Colonic mucosa (tissue), 4 donors: ENCODE measurements at regions not wholly inside any gene's neighbourhood (a gene's known extent, or its start where the extent isn't known, plus 50 kb on each side); places are given as distances from the start of the nearest gene placed in this dataset.

Experiments
- DNase-seq: peaks from one replicate; pipeline ENCODE4 v3.0.0-alpha.2; 2020
- H3K27ac ChIP-seq: fragments of 200-600 bp; one replicate; pipeline ENCODE4 v1.8.0; 2021
- H3K27me3 ChIP-seq: fragments of 200-600 bp; one replicate; pipeline ENCODE4 v1.8.0; 2021
- H3K36me3 ChIP-seq: fragments of 200-600 bp; one replicate; pipeline ENCODE4 v1.8.0; 2021
- H3K4me1 ChIP-seq: fragments of 200-600 bp; one replicate; pipeline ENCODE4 v1.8.0; 2021; ENCODE audit warnings: mild to moderate bottlenecking
- H3K4me3 ChIP-seq: fragments of 200-600 bp; one replicate; pipeline ENCODE4 v1.8.0; 2021
- H3K9ac ChIP-seq, 2 donors: one replicate each; pipeline ENCODE4 v1.7.0; 2013; ENCODE audit warnings: control low read depth in 2 of 2, low read depth in 2 of 2, low read length in 2 of 2
- H3K9me3 ChIP-seq: fragments of 200-600 bp; one replicate; pipeline ENCODE4 v1.8.0; 2021
- intact Hi-C: fragments of 100-400 bp; cut with DNase I; formaldehyde crosslinking; loops from one replicate; pipeline ENCODE4 v1.14.1; 2022
- TF ChIP-seq, protein P1 (sequence below): fragments of 200-600 bp; IDR thresholded peaks from one replicate; pipeline ENCODE4 v1.8.0; 2022; ENCODE audit warnings: antibody characterized with exemption, mild to moderate bottlenecking
- donor health status: healthy.
- donor health status: DM: no; HTN: no; CAD: no.
- donor health status: DM: no; HTN: no; CAD: no.

DNA sequence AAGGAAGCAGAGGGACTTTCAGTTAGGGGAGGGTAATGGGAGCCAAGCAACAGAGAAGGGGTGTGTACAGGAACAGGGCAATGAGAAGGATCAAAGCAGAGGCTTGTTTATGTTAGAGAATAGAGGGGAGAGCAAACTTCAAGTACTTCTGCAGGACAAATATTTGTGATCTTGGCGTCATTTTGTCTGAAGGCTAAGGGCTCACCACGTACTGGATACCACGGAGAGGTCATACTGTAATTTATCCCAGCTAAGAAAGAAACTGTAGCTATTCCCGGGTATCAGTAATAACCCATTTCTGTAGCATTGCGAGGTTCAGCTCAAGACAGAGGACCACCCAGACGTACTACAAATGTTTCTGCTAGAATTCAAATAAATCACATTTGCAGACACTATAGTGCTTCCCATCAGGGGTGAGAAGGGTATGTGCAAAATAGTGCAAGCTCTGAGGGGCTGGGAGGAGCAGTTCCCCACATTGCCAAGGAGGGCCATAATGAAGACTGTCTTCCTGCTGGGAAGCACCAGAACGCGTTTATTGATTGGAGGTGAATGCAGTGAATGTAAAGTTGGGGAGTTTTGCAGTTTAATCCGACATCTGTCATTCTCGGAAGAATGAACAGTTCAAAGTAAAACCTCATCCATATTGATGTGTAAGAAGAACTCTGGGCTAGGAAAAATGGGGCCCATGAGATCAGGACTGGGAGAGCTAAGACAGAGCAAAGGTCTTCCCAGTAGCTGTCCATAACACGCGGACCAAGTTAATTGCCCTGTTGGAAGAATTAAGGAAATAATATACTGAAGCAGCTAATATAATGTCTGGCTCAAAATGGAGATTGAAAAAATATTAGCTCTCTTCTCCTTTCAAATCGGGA, 136.9 kb downstream of the RWDD3 start:
- no peak overlapping the region for H3K9ac ChIP-seq

DNA sequence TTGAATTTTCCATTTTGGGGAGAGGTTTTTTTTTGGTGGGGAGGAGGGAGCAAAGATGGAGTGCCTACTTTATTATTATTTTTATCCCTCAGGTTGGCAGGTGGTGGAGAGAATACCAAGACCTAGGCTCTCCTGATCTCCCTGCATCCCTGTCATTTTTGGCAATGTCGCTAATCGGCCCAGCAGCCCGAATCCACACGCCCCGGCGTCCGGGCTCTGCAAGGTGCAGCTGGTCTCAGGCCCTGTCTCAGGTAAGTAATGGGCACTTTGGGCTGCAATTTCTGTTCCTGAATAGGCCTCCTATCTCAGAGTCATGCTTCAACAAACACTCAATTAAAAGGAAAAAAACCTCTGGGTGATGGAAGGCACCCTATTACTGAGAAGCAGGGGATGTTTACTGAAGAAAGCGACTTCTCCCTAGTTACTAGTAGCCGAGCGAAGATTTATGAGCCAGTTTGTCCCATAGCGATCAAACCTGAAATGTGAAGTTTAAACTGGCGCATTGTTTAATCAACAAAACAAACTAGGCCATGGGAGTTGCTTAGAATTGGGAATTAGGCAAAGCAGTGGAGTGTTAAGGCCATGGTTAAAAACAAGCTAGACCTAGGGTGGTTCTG, 137.8 kb downstream of the RWDD3 start:
- Histone ChIP-seq H3K36me3 (no peaks in the 10 kb centered on the region), H3K9me3 (no peaks in the 10 kb centered on the region), H3K4me3 (no peak overlapping the region), H3K27ac (no peak overlapping the region), H3K27me3 (no peaks in the 10 kb centered on the region), H3K9ac (no peak overlapping the region), H3K4me1 (no peaks in the 10 kb centered on the region)
- intact Hi-C loops, result no loop called here
- TF ChIP-seq, protein P1, sequence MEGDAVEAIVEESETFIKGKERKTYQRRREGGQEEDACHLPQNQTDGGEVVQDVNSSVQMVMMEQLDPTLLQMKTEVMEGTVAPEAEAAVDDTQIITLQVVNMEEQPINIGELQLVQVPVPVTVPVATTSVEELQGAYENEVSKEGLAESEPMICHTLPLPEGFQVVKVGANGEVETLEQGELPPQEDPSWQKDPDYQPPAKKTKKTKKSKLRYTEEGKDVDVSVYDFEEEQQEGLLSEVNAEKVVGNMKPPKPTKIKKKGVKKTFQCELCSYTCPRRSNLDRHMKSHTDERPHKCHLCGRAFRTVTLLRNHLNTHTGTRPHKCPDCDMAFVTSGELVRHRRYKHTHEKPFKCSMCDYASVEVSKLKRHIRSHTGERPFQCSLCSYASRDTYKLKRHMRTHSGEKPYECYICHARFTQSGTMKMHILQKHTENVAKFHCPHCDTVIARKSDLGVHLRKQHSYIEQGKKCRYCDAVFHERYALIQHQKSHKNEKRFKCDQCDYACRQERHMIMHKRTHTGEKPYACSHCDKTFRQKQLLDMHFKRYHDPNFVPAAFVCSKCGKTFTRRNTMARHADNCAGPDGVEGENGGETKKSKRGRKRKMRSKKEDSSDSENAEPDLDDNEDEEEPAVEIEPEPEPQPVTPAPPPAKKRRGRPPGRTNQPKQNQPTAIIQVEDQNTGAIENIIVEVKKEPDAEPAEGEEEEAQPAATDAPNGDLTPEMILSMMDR, result no peak
- no peak for DNase-seq

More for the DNA sequence above, 136.9 kb downstream of the RWDD3 start:
- no peaks in the 10 kb centered on the region for H3K27me3 ChIP-seq
- no peaks in the 10 kb centered on the region for H3K9me3 ChIP-seq
- DNase-seq, result no peak
- H3K4me3 ChIP-seq, result no peak overlapping the region
- H3K27ac ChIP-seq, result no peak overlapping the region
- TF ChIP-seq, protein P1, result no peak
- no peaks in the 10 kb centered on the region for H3K36me3 ChIP-seq
- H3K4me1 ChIP-seq, result no peaks in the 10 kb centered on the region
- intact Hi-C loops, result no loop called here

GRCh38 chr1:95375174-95375573, 141.2 kb downstream of the RWDD3 start:
- intact Hi-C loops, result no loop called here
- Histone ChIP-seq H3K9ac (no peak overlapping the region), H3K27ac (no peak overlapping the region), H3K36me3 (no peaks in the 10 kb centered on the region), H3K4me1 (no peaks in the 10 kb centered on the region), H3K4me3 (no peak overlapping the region), H3K9me3 (no peaks in the 10 kb centered on the region), H3K27me3 (no peaks in the 10 kb centered on the region)
- no peak for DNase-seq
- TF ChIP-seq, protein P1, result no peak

GRCh38 chr1:95380909-95381308, 146.9 kb downstream of the RWDD3 start:
- H3K9me3 ChIP-seq, result no peaks in the 10 kb centered on the region
- TF ChIP-seq, protein P1, result no peak
- intact Hi-C loops, result no loop called here

DNA sequence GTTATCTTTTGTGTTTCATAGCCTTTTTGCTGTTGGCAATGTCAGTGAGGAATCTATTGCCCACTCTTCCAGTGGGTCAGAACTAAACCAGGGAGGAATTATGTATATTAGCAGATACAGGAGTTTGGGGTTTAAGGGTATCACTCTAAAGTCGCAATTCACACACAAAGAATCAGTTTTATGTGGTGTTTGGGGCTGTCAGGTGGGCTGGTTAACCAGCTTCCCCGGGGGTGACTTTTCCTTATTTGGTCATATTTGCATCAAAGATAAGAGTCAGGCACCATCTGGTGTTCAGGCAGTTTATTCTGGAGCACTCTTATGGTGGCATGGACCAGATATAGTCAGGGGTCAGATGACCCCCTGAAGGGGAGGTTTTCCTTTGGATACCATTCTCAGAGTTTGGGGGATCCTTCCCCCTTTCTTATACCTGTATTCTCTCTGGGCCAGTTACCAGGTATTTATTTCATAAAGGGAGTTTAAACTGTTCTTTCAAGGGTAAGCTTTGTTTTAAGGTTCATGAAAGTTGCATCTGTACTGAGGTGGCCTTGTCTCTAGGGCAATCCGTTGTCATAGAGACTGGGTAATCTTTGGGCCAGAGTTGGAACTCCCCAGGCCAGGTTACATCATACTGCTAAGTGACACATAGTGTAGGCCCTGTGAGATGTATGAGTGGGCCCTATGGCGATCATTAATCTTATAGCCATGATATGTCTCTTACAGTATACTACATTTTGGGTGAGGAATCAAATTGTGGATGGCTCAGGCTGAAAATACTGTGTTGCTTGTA, 148.2 kb downstream of the RWDD3 start:
- H3K4me1 ChIP-seq, result no peaks in the 10 kb centered on the region
- no peak overlapping the region for H3K4me3 ChIP-seq
- no peaks in the 10 kb centered on the region for H3K36me3 ChIP-seq
- TF ChIP-seq, protein P1, result no peak
- no peak overlapping the region for H3K9ac ChIP-seq
- H3K9me3 ChIP-seq, result no peaks in the 10 kb centered on the region
- intact Hi-C loops, result no loop called here
- no peak for DNase-seq
- no peak overlapping the region for H3K27ac ChIP-seq
- H3K27me3 ChIP-seq, result no peaks in the 10 kb centered on the region

More at GRCh38 chr1:95380909-95381308, 146.9 kb downstream of the RWDD3 start:
- no peaks in the 10 kb centered on the region for H3K27me3 ChIP-seq
- no peaks in the 10 kb centered on the region for H3K36me3 ChIP-seq
- H3K9ac ChIP-seq, result no peak overlapping the region
- no peaks in the 10 kb centered on the region for H3K4me1 ChIP-seq
- no peak overlapping the region for H3K27ac ChIP-seq
- no peak overlapping the region for H3K4me3 ChIP-seq
- no peak for DNase-seq
